Esophagus muscularis mucosa (tissue), 3 donors: ENCODE measurements at regions not wholly inside any gene's neighbourhood (a gene's known extent, or its start where the extent isn't known, plus 50 kb on each side); places are given as distances from the start of the nearest gene placed in this dataset.

Experiments
- CTCF ChIP-seq, 3 experiments: fragments of 200-600 bp in 2 of 3; fragments of 450-650 bp in 1 of 3; sonication (generic) in 2 of 3; IDR thresholded peaks; one replicate each; pipeline ENCODE4 v1.5.1; 2017 to 2019; ENCODE audit warnings: antibody characterized with exemption in 3 of 3, mild to moderate bottlenecking in 2 of 3, moderate library complexity in 1 of 3
- POLR2A ChIP-seq: fragments of 450-650 bp; IDR thresholded peaks from one replicate; pipeline ENCODE4 v1.6.1; 2017; ENCODE audit warnings: antibody characterized with exemption, moderate library complexity, mild to moderate bottlenecking, low read depth
- POLR2AphosphoS5 ChIP-seq, 2 donors: sonication (generic); formaldehyde crosslinking; IDR thresholded peaks; one replicate each; pipeline ENCODE4 v1.6.1; 2017; ENCODE audit warnings: antibody characterized with exemption in 2 of 2

GRCh38 chr4:169902658-169903345 lies 123.4 kb downstream of the MFAP3L start:
- no peak for TF ChIP-seq CTCF (IDR thresholded peaks at IDR 0.05)
- TF ChIP-seq POLR2AphosphoS5 (IDR thresholded peaks at IDR 0.05), result no peak
- TF ChIP-seq POLR2A, result no peak
